Cardiac fibroblast (primary cell): ENCODE measurements at regions not wholly inside any gene's neighbourhood (a gene's known extent, or its start where the extent isn't known, plus 50 kb on each side); places are given as distances from the start of the nearest gene placed in this dataset.
A peak's percentile ranks its signal among the peaks of the same experiment; 100 is the strongest.

Experiments
- DNase-seq, 2 donors: peaks; one replicate each; pipeline versions ENCODE4 v3.0.0 to v3.0.0-alpha.2; 2010; ENCODE audit warnings: low read depth in 2 of 2
- H3K4me3 ChIP-seq, 2 donors: replicated peaks in 1 of 2; 1 replicate in 1 of 2; 2 replicates in 1 of 2; pipeline ENCODE4 v1.5.1; 2011; ENCODE audit warnings: low read depth in 2 of 2, low read length in 2 of 2, mild to moderate bottlenecking in 2 of 2, moderate library complexity in 1 of 2
- TF ChIP-seq, protein P1 (sequence below): IDR thresholded peaks from one replicate; pipeline ENCODE4 v1.5.1; 2011; ENCODE audit warnings: low read depth, mild to moderate bottlenecking, low read length, inconsistent platforms

DNA sequence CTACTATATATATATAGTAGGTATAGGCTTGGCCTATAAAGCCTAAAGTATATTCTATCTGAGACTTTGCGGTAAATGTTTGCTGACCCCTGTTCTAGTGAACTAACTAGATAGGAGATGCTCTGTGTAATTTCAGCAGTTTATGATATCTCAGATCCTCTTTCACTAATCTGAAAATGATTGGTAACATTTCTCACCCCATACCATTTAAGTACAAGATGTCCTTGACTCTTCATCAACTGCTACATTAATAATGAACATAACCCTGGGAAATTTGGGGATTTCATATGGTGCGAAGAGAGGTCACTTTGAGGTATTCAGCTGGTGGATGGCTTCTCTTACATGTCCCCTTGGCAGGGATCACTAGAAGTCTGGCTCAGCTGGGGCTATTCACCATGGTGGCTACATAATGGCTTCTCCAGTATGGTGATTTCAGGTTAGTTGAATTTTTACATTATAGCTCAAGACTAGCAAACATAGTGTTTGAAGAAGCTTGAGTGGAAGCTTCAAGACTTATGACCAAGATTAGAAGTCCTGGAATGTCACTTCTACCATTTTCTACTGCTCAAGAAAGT lies 103.6 kb upstream of the MYCBP2 start:
- DNase-seq = no peak
- TF ChIP-seq, protein P1, sequence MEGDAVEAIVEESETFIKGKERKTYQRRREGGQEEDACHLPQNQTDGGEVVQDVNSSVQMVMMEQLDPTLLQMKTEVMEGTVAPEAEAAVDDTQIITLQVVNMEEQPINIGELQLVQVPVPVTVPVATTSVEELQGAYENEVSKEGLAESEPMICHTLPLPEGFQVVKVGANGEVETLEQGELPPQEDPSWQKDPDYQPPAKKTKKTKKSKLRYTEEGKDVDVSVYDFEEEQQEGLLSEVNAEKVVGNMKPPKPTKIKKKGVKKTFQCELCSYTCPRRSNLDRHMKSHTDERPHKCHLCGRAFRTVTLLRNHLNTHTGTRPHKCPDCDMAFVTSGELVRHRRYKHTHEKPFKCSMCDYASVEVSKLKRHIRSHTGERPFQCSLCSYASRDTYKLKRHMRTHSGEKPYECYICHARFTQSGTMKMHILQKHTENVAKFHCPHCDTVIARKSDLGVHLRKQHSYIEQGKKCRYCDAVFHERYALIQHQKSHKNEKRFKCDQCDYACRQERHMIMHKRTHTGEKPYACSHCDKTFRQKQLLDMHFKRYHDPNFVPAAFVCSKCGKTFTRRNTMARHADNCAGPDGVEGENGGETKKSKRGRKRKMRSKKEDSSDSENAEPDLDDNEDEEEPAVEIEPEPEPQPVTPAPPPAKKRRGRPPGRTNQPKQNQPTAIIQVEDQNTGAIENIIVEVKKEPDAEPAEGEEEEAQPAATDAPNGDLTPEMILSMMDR = no peak

DNA sequence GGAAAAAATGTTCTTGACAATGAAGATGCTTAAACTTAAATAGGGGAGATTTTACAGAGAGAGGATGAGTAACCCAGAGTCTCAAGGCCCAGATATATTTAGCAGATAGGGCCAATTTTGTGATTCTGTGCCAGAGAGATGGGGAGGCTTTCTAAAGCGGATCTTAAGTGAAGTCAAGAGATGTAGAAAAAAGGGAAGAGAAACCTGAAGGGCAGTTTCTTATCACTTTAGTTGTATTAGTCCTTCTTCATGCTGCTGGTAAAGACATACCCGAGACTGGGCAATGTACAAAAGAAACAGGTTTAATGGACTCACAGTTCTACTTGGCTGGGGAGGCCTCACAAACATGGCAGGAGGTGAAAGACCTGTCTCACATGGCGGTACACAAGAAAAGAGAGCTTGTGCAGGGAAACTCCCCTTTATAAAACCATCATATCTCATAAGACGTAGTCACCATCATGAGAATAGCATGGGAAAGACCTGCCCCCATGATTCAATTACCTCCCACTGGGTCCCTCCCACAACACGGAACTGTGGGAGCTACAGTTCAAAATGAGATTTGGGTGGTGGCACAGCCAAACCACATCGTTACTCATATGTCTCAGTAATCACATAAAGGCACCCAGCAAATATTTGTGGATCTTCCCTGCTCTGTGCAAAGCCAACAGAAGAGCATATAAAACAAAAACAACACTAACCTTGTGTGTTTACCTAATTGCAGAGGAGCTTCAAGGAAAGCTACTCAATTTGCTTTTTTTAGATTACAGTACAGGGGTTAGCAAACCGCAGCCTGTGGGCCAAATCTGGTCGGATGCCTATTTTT lies 102.6 kb upstream of the MYCBP2 start:
- H3K4me3 ChIP-seq = no peak overlapping the region
- TF ChIP-seq, protein P1 = no peak
- peak in 1 of 2 donors; percentile 1 for DNase-seq

More for the DNA sequence above, 103.6 kb upstream of the MYCBP2 start:
- H3K4me3 ChIP-seq = no peak overlapping the region

DNA sequence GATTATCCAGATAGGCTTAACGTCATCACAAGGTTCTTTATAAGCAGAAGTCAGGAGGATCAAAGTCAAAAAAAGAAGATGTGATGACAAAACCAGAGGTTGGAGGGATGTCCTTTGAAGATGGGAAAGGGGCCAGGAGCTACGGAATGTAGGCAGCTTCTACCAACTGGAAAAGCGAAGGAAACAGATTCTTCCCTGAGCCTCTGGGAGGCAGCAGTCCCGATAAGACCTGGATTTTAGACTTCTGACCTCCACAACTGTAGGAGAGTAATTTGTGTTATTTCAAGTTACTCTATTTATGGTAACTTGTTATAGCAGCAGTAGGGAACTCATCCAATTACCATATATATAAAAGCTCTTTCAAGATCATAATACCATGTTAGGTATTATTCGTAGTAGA lies 98.8 kb upstream of the MYCBP2 start:
- TF ChIP-seq, protein P1 = no peak
- DNase-seq = no peak
- H3K4me3 ChIP-seq = no peak overlapping the region

DNA sequence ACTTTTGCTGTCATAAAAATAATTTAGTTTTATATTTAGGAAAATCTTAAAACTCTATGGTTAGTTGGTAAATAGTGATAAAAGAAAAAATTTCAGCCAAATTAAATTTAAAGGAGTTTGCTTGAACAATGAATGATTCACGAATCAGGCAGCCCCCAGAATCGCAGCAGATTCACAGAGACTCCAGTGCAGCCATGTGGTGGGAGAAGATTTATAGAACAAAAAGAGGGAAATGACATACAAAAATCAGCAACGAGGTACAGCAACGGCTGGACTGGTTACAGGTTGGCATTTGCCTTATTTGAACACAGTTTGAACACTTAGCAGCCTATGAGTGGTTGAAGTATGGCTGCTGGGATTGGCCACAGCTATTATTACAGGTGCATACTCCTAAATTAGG lies 96.4 kb upstream of the MYCBP2 start:
- TF ChIP-seq, protein P1 = no peak
- no peak overlapping the region for H3K4me3 ChIP-seq
- DNase-seq = no peak

DNA sequence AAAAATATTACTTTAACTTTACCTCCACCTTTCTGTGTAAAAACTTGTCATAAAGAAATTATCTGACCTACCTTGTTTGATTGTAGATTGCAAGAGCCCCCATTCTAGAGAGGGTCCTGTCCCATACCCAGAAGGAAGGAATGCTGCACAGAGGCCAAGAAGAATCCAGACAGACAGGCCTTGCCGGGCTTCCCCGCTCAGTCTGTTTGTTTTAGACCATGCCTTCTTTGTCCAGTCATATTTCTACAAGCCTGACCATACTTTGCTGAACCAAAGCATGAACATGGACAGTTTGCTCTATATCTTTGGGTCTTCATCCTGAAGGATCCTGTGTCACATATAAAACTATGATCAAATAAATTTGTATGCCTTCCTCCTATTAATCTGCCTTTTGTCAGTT lies 95.8 kb upstream of the MYCBP2 start:
- no peak for DNase-seq
- TF ChIP-seq, protein P1 = no peak
- H3K4me3 ChIP-seq = no peak overlapping the region

DNA sequence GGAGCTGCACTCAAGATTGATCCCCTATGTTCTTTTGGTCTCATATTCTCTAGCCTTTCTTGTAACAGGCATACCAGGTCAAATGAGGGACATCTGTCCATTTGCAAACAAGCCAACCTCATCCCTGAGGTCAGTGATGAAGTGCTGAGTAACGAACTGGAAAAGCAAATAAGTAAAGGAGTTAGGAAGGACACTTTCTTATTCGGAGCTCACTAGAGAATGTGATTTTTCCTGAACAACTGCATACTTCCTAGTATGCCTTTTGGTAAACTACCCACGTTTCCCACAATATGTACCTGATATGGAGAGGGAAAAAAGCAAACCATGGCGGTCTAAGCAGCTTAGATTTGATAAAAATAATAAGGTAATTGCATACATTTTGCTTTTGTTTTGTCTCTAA lies 91.0 kb upstream of the MYCBP2 start:
- no peak overlapping the region for H3K4me3 ChIP-seq
- no peak for DNase-seq
- TF ChIP-seq, protein P1 = no peak
